OCI-LY1 (cell line): ENCODE measurements at regions not wholly inside any gene's neighbourhood (a gene's known extent, or its start where the extent isn't known, plus 50 kb on each side); places are given as distances from the start of the nearest gene placed in this dataset.

ENCODE experiments used
- H2AFZ ChIP-seq: fragments of 200-600 bp; sonication (generic), shearing (Covaris generic); 2 replicates; pipeline ENCODE4 v1.6.0; 2014; ENCODE audit warnings: antibody characterized with exemption, mild to moderate bottlenecking, low read length
- H3F3A ChIP-seq: fragments of 200-600 bp; sonication (generic), shearing (Covaris generic); 2 replicates; pipeline ENCODE4 v1.6.0; 2014; ENCODE audit warnings: mild to moderate bottlenecking, antibody characterized with exemption, low read length, moderate library complexity; ENCODE audit not compliant: insufficient read depth
- H3K27ac ChIP-seq: fragments of 200-600 bp; sonication (generic); 2 replicates; pipeline ENCODE4 v1.5.1; 2014; ENCODE audit warnings: low read length, mixed run types, mild to moderate bottlenecking, low read depth; ENCODE audit not compliant: poor library complexity, severe bottlenecking
- H3K27me3 ChIP-seq: fragments of 200-600 bp; sonication (generic); 2 replicates; pipeline ENCODE4 v1.6.0; 2014; ENCODE audit warnings: antibody characterized with exemption, mild to moderate bottlenecking, low read length, moderate library complexity; ENCODE audit not compliant: insufficient read depth
- H3K36me3 ChIP-seq: fragments of 200-600 bp; sonication (generic); 2 replicates; pipeline ENCODE4 v1.6.1; 2014; ENCODE audit warnings: mild to moderate bottlenecking, antibody characterized with exemption, low read length, moderate library complexity, mixed read lengths; ENCODE audit not compliant: insufficient read depth
- H3K4me1 ChIP-seq: fragments of 200-600 bp; sonication (generic); 2 replicates; pipeline ENCODE4 v1.5.1; 2014; ENCODE audit warnings: mild to moderate bottlenecking, low read length, moderate library complexity; ENCODE audit not compliant: insufficient read depth, severe bottlenecking
- H3K4me2 ChIP-seq: fragments of 200-600 bp; sonication (generic), shearing (Covaris generic); 2 replicates; pipeline ENCODE4 v1.6.1; 2014; ENCODE audit warnings: low read length
- H3K4me3 ChIP-seq: fragments of 200-600 bp; sonication (generic); 2 replicates; pipeline ENCODE4 v1.5.1; 2014; ENCODE audit warnings: low read length, low read depth, mild to moderate bottlenecking, mixed read lengths; ENCODE audit not compliant: poor library complexity, severe bottlenecking
- H3K79me2 ChIP-seq: fragments of 200-600 bp; shearing (Covaris generic); 2 replicates; pipeline ENCODE4 v1.6.1; 2016; ENCODE audit warnings: mixed run types, low read length, mixed read lengths; ENCODE audit not compliant: insufficient read depth
- H3K9ac ChIP-seq: fragments of 200-600 bp; sonication (generic), shearing (Covaris generic); 2 replicates; pipeline ENCODE4 v1.6.1; 2014; ENCODE audit warnings: mild to moderate bottlenecking, low read length, mixed read lengths
- H3K9me2 ChIP-seq: fragments of 200-600 bp; sonication (generic), shearing (Covaris generic); 2 replicates; pipeline ENCODE4 v1.6.1; 2014; ENCODE audit warnings: low read depth, mild to moderate bottlenecking, low read length, mixed read lengths
- H3K9me3 ChIP-seq: fragments of 200-600 bp; shearing (Covaris generic); 2 replicates; pipeline ENCODE4 v1.6.1; 2014; ENCODE audit warnings: low read length, mixed read lengths
- H4K20me1 ChIP-seq: fragments of 200-600 bp; sonication (generic), shearing (Covaris generic); 2 replicates; pipeline ENCODE4 v1.6.0; 2016; ENCODE audit warnings: mild to moderate bottlenecking, low read length; ENCODE audit not compliant: insufficient read depth
- CTCF ChIP-seq: fragments of 200-600 bp; sonication (generic), shearing (Covaris generic); IDR thresholded peaks from 2 replicates; pipeline ENCODE4 v1.5.1; 2017; ENCODE audit warnings: mild to moderate bottlenecking, antibody characterized with exemption, low read length, moderate library complexity, mixed read lengths
- EZH2 ChIP-seq: fragments of 200-600 bp; sonication (generic), shearing (Covaris generic); IDR thresholded peaks from 2 replicates; pipeline ENCODE4 v1.8.0; 2017; ENCODE audit warnings: borderline replicate concordance, mixed run types, mild to moderate bottlenecking, antibody characterized with exemption, low read length, moderate library complexity, mixed read lengths

GRCh38 chr22:25510876-25511275, 53.6 kb upstream of the GRK3 start:
- H3K4me1 ChIP-seq = no peaks in the 10 kb centered on the region
- no peaks in the 10 kb centered on the region for H3K27me3 ChIP-seq
- H3K4me2 ChIP-seq = no peak overlapping the region
- no peaks in the 10 kb centered on the region for H3K9me3 ChIP-seq
- H3K4me3 ChIP-seq = no peak overlapping the region
- H3K9me2 ChIP-seq = no peaks in the 10 kb centered on the region
- no peaks in the 10 kb centered on the region; the same call in 1 of the 2 replicates for H3K36me3 ChIP-seq
- H3F3A ChIP-seq = no peaks in the 10 kb centered on the region
- H4K20me1 ChIP-seq = no peaks in the 10 kb centered on the region
- no peak overlapping the region for H2AFZ ChIP-seq
- no peaks in the 10 kb centered on the region for H3K79me2 ChIP-seq
- no peak overlapping the region for H3K27ac ChIP-seq
- TF ChIP-seq CTCF (no peak), EZH2 (no peak)
- H3K9ac ChIP-seq = no peak overlapping the region

GRCh38 chr22:25511725-25512124, 52.8 kb upstream of the GRK3 start:
- no peaks in the 10 kb centered on the region for H3K9me3 ChIP-seq
- TF ChIP-seq CTCF (no peak), EZH2 (no peak)
- H3K9me2 ChIP-seq = no peaks in the 10 kb centered on the region
- H3K79me2 ChIP-seq = no peaks in the 10 kb centered on the region
- no peaks in the 10 kb centered on the region for H3K27me3 ChIP-seq
- no peak overlapping the region for H2AFZ ChIP-seq
- H3F3A ChIP-seq = no peaks in the 10 kb centered on the region
- no peaks in the 10 kb centered on the region for H3K4me1 ChIP-seq
- H3K36me3 ChIP-seq = no peaks in the 10 kb centered on the region; the same call in 1 of the 2 replicates
- H3K9ac ChIP-seq = no peak overlapping the region
- no peaks in the 10 kb centered on the region for H4K20me1 ChIP-seq
- H3K4me2 ChIP-seq = no peak overlapping the region
- no peak overlapping the region for H3K4me3 ChIP-seq
- no peak overlapping the region for H3K27ac ChIP-seq

GRCh38 chr22:25514436-25515180, 49.9 kb upstream of the GRK3 start:
- Histone ChIP-seq H3K4me3 (no peak overlapping the region), H3F3A (no peaks in the 10 kb centered on the region), H3K36me3 (no peaks in the 10 kb centered on the region; the same call in 1 of the 2 replicates), H3K27me3 (no peaks in the 10 kb centered on the region), H3K9me3 (no peaks in the 10 kb centered on the region), H2AFZ (no peak overlapping the region), H4K20me1 (no peaks in the 10 kb centered on the region), H3K4me2 (no peak overlapping the region), H3K27ac (no peak overlapping the region), H3K79me2 (no peaks in the 10 kb centered on the region), H3K9me2 (no peaks in the 10 kb centered on the region), H3K4me1 (no peaks in the 10 kb centered on the region), H3K9ac (no peak overlapping the region)
- TF ChIP-seq CTCF = no peak
- TF ChIP-seq EZH2 = no peak
